Lower leg skin (tissue), 4 donors: ENCODE measurements at regions not wholly inside any gene's neighbourhood (a gene's known extent, or its start where the extent isn't known, plus 50 kb on each side); places are given as distances from the start of the nearest gene placed in this dataset.

ENCODE experiments used
- DNase-seq, 2 donors: peaks; one replicate each; pipeline ENCODE4 v3.0.0-alpha.2; 2019; ENCODE audit warnings: low spot score in 2 of 2
- H3K4me3 ChIP-seq: fragments of 200-600 bp; sonication (generic); 2 replicates; pipeline ENCODE4 v1.5.1; 2017; ENCODE audit warnings: mild to moderate bottlenecking, low read depth; ENCODE audit not compliant: poor library complexity, severe bottlenecking
- CTCF ChIP-seq, 3 donors: fragments of 450-650 bp; IDR thresholded peaks; one replicate each; pipeline ENCODE4 v1.5.1; 2016; ENCODE audit warnings: antibody characterized with exemption in 3 of 3, mild to moderate bottlenecking in 3 of 3, moderate library complexity in 2 of 3
- POLR2A ChIP-seq, 2 donors: fragments of 450-650 bp; IDR thresholded peaks; one replicate each; pipeline ENCODE4 v1.6.1; 2016 to 2017; ENCODE audit warnings: antibody characterized with exemption in 2 of 2, mild to moderate bottlenecking in 1 of 2, moderate library complexity in 1 of 2
- WGBS, 2 donors: methylation state at CpG; one replicate each; pipeline ENCODE4 v1.1.5; 2018; 5-methylcytosine and 5-hydroxymethylcytosine counted together
- intact Hi-C: fragments of 100-400 bp; cut with DNase I; formaldehyde crosslinking; loops from one replicate; pipeline ENCODE4 v1.15.0; 2023; ENCODE audit warnings: low total_unique reads

GRCh38 chr2:100660851-100661584 is 98.2 kb downstream of the PDCL3 start:
- intact Hi-C loops = no loop called here
- 86 to 88% methylated on average over 12 of the region's 12 CpGs for WGBS, 2 donors
- no peak for DNase-seq
- TF ChIP-seq POLR2A (IDR thresholded peaks at IDR 0.05) (no peak), CTCF (IDR thresholded peaks at IDR 0.05) (no peak)
- no peak overlapping the region for H3K4me3 ChIP-seq

DNA sequence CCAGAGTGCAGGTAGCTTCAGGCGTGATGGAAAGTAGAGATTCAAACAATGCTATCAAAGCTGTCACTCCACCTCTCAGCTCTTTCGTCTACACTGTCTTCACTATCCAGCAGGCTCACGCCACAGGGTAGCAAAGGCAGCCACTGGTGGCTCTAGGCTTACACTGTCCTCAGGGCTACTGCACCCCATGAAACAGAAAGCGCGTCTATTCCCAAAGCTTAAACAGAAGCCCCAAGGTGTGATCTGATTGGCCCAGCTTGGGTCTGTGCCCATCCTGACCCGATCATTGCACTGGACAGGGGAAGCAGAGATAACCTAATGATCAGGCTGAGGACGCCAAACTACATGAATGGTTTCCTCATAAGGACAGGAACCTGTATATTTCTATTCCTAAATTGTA is 100.1 kb downstream of the PDCL3 start:
- 93 to 95% methylated on average over 7 of the region's 7 CpGs for WGBS, 2 donors
- no peak for DNase-seq
- no peak overlapping the region for H3K4me3 ChIP-seq
- TF ChIP-seq CTCF (IDR thresholded peaks at IDR 0.05) (no peak), POLR2A (IDR thresholded peaks at IDR 0.05) (no peak)
- intact Hi-C loops = no loop called here

- intact Hi-C loops = no loop called here
- no peak overlapping the region for H3K4me3 ChIP-seq
- WGBS, 2 donors = 92 to 94% methylated on average over 23 of the region's 23 CpGs
- no peak for DNase-seq
- no peak for TF ChIP-seq POLR2A (IDR thresholded peaks at IDR 0.05)
- no peak for TF ChIP-seq CTCF (IDR thresholded peaks at IDR 0.05)
Measured at GRCh38 chr2:100664021-100664755, 101.4 kb downstream of the PDCL3 start.

DNA sequence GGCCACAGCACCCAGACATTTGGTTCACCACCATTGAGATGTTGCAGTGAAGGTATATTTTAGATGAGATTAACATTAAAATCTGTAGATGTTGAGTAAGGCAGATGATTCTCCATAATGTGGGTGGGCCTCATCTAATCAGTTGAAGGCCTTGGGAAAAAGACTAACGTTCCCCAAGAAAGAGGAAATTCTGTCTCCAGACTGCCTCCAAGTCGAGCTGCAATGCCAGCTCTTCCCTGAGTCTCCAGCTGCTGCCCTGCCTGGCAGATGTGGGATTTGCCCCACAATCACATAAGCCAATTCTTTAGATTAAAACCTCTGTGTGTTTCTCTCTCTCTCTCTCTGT is 101.9 kb downstream of the PDCL3 start:
- H3K4me3 ChIP-seq = no peak overlapping the region
- no peak for DNase-seq
- no peak for TF ChIP-seq POLR2A (IDR thresholded peaks at IDR 0.05)
- TF ChIP-seq CTCF (IDR thresholded peaks at IDR 0.05) = no peak
- intact Hi-C loops = no loop called here
- WGBS, 2 donors = 36 to 48% methylated on average over 2 of the region's 2 CpGs

DNA sequence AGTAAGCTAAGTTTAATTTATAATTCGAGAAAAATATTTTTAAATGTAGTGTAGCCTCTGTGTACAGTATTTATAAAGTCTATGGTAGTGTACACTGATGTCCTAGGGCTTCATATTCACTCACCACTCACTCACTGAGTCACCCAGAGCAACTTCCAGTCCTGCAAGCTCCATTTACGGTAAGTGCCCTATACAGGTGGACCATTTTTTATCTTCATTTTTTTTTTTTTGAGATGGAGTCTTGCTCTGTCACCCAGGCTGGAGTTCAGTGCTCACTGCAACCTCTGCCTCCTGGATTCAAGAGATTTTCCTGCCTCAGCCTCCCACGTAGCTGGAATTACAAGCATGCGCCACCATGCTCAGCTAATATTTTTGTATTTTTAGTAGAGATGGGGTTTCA is 104.2 kb downstream of the PDCL3 start:
- TF ChIP-seq CTCF (IDR thresholded peaks at IDR 0.05) (no peak), POLR2A (IDR thresholded peaks at IDR 0.05) (no peak)
- intact Hi-C loops = no loop called here
- DNase-seq = no peak
- WGBS, 2 donors = 64 to 75% methylated on average over 4 of the region's 4 CpGs
- H3K4me3 ChIP-seq = no peak overlapping the region
